ENCODE measurements at regions not wholly inside any gene's neighbourhood (a gene's known extent, or its start where the extent isn't known, plus 50 kb on each side); places are given as distances from the start of the nearest gene placed in this dataset.
"Not testable (repeated sequence)": the region's sequence is repeated elsewhere in the genome, so short reads cannot be mapped to it uniquely, and the experiment has no call there.

- DNase-seq: no peak
- WGBS, 2 donors: 76 to 91% methylated on average over 8 of the region's 8 CpGs
- TF ChIP-seq CTCF (IDR thresholded peaks at IDR 0.05): no peak
- TF ChIP-seq EP300 (IDR thresholded peaks at IDR 0.05): no peak
- TF ChIP-seq POLR2AphosphoS5 (IDR thresholded peaks at IDR 0.05): no peak
- TF ChIP-seq POLR2A (IDR thresholded peaks at IDR 0.05): no peak
- Histone ChIP-seq H3K4me3 (no peak overlapping the region), H3K4me1 (peaks cover 2 to 4% (median 4%) of the 10 kb centered on the region in 4 donors), H3K27me3 (no peaks in the 10 kb centered on the region), H3K27ac (no peak overlapping the region), H3K9me3 (no peaks in the 10 kb centered on the region), H3K36me3 (no peaks in the 10 kb centered on the region)
- no peak for ATAC-seq (ENCODE audit: low FRiP score in 2 of 2)
Observed at GRCh38 chr6:13868236-13868635, 53.9 kb upstream of the MCUR1 start.

DNA sequence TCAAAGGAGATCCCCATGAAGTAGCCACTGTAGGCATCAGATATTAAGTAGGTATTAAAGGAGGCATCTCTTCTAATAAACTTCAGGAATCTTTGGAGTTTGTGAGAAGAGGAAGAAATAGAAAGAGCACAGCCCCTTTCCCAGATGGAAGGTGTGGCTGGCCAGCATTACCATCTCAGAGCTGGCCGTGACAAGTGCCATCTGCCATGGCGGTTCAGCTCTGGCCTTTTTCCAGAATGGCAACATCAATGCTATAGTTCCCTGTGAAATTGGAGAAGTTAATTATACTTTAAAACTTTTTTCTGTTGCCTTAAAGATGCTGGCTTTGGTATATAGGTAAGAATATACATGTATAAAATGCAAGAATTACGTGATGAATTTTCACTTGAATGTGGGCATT is 51.9 kb upstream of the MCUR1 start:
- H3K27me3 ChIP-seq: no peaks in the 10 kb centered on the region
- DNase-seq: no peak
- H3K4me3 ChIP-seq: no peak overlapping the region
- no peak overlapping the region for H3K27ac ChIP-seq
- TF ChIP-seq CTCF (IDR thresholded peaks at IDR 0.05): no peak
- TF ChIP-seq POLR2AphosphoS5 (IDR thresholded peaks at IDR 0.05): no peak
- TF ChIP-seq POLR2A (IDR thresholded peaks at IDR 0.05): no peak
- no peak for TF ChIP-seq EP300 (IDR thresholded peaks at IDR 0.05)
- H3K36me3 ChIP-seq: no peaks in the 10 kb centered on the region
- peaks cover 0 to 4% (median 0%) of the 10 kb centered on the region in 4 donors for H3K4me1 ChIP-seq
- ATAC-seq (ENCODE audit: low FRiP score in 2 of 2): no peak
- WGBS, 2 donors: 68 to 76% methylated on average over 3 of the region's 3 CpGs
- H3K9me3 ChIP-seq: no peaks in the 10 kb centered on the region

DNA sequence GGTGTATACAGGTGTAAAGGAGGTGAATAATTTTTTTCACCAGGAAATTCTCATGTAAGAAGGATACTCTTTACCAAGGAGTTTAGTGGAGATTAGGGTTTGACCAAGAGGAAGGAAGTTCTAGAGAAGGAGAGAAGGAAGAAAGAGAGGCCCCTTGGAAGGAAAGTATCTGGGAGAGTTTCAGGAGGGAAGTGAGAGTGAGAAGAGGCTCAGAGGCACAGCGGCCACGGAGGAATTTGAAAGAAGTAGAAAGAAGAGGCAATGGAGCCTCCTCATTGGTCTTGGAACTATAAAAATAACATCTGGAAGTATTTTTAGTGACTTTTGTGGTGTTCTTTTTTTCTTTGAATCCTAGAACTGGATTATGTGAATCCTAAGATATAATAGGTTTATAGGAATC is 50.8 kb upstream of the MCUR1 start:
- H3K9me3 ChIP-seq: no peaks in the 10 kb centered on the region
- no peak for TF ChIP-seq POLR2A (IDR thresholded peaks at IDR 0.05)
- no peak for TF ChIP-seq CTCF (IDR thresholded peaks at IDR 0.05)
- TF ChIP-seq EP300 (IDR thresholded peaks at IDR 0.05): no peak
- no peak for TF ChIP-seq POLR2AphosphoS5 (IDR thresholded peaks at IDR 0.05)
- H3K36me3 ChIP-seq: no peaks in the 10 kb centered on the region
- H3K27me3 ChIP-seq: peaks cover 0 to 6% (median 2%) of the 10 kb centered on the region in 4 donors
- DNase-seq: no peak
- ATAC-seq (ENCODE audit: low FRiP score in 2 of 2): no peak
- H3K27ac ChIP-seq: no peak overlapping the region
- H3K4me1 ChIP-seq: peaks cover 0 to 4% (median 2%) of the 10 kb centered on the region in 4 donors
- 55 to 63% methylated on average over 2 of the region's 2 CpGs for WGBS, 2 donors
- no peak overlapping the region for H3K4me3 ChIP-seq

GRCh38 chr6:13864669-13865068 is 50.3 kb upstream of the MCUR1 start:
- not testable (repeated sequence) for H3K36me3 ChIP-seq; DNase-seq; H3K27ac ChIP-seq; H3K9me3 ChIP-seq; H3K4me3 ChIP-seq; H3K4me1 ChIP-seq; ATAC-seq (ENCODE audit: low FRiP score in 2 of 2)
- WGBS, 2 donors: 61% methylated on average over 2 of the region's 2 CpGs
- H3K27me3 ChIP-seq: peaks cover 0 to 10% (median 4%) of the 10 kb centered on the region in 4 donors
